GM12865 (cell line): ENCODE measurements at regions not wholly inside any gene's neighbourhood (a gene's known extent, or its start where the extent isn't known, plus 50 kb on each side); places are given as distances from the start of the nearest gene placed in this dataset.

Experiments
- DNase-seq: peaks from one replicate; pipeline ENCODE4 v3.0.0; 2010; ENCODE audit warnings: low read depth
- H3K4me3 ChIP-seq: 2 replicates; pipeline ENCODE4 v1.5.1; 2011; ENCODE audit warnings: mild to moderate bottlenecking, low read depth, low read length, control low read depth
- TF ChIP-seq, protein P1 (sequence below): IDR thresholded peaks from 2 replicates; pipeline ENCODE4 v1.5.1; 2011; ENCODE audit warnings: low read length, control low read depth, low read depth, inconsistent platforms; ENCODE audit not compliant: insufficient read depth; ENCODE audit errors: missing control alignments

DNA sequence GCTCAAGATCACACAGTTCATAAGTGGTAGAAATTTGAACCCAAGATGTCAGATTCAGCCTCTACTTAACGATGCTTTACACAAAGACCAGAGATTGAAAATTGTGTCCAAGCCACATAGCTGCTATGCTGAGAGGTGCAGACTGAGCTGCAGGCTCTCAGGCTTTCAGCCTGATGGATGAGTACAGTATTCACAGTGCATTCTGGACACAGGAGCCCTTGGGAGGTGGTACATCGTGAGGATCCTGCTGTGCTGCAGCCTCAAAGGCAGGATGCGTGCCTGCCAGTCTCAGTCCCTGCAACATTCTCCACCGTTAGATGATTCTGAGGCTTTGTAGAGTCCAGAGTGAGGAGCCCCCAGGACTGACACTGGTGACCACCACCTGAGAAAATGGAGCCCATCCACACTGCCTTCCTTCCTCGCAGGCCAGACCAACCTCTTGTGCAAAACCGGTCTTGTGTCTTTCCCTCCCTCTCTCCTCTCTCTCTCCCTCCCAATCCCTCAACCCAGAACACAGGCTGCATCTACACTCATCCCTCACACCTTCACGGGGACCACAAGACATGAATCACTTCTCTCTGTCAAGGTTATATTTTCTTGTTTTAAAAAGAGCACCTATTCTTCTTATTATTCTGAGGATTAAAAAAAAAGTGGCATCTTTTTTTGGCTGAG, 203.4 kb upstream of the ZNF507 start:
- H3K4me3 ChIP-seq: no peak overlapping the region
- no peak for DNase-seq
- TF ChIP-seq, protein P1, sequence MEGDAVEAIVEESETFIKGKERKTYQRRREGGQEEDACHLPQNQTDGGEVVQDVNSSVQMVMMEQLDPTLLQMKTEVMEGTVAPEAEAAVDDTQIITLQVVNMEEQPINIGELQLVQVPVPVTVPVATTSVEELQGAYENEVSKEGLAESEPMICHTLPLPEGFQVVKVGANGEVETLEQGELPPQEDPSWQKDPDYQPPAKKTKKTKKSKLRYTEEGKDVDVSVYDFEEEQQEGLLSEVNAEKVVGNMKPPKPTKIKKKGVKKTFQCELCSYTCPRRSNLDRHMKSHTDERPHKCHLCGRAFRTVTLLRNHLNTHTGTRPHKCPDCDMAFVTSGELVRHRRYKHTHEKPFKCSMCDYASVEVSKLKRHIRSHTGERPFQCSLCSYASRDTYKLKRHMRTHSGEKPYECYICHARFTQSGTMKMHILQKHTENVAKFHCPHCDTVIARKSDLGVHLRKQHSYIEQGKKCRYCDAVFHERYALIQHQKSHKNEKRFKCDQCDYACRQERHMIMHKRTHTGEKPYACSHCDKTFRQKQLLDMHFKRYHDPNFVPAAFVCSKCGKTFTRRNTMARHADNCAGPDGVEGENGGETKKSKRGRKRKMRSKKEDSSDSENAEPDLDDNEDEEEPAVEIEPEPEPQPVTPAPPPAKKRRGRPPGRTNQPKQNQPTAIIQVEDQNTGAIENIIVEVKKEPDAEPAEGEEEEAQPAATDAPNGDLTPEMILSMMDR: no peak

DNA sequence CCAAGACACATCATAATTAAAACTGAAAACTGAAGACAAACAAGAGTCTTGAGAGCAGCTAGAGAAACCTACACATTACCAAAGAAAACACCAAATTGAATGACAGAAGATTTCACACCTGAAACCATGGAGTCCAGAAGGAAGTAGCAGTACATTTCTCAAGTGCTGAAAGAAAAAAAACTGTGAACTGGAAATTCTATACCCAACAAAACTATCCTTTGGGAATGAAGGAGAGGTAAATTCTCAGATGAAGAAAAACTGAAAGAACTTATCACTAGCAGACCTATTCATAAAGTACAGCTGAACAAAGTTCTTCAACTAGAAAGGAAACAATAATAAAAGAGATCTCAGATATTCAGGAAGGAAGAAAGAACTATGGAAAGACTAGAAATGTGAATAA, 198.7 kb upstream of the ZNF507 start:
- TF ChIP-seq, protein P1: no peak
- H3K4me3 ChIP-seq: no peak overlapping the region
- no peak for DNase-seq

DNA sequence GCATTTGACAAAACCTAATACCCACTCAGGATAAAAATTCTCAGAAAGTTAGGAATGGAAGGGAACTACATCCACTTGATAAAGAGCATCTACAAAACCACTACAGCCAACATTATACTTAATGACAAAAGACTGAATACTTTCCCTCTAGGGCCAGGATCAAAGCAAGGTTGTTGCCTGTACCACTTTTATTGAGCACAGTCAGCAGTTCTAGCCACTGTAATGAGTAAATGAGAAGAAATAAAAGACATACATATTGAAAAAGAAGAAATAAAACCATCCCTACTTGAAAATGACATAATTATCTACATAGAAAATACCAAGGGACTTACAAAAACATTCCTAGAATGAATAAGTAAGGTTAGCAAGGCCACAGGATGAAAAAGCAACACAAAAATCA, 194.8 kb upstream of the ZNF507 start:
- TF ChIP-seq, protein P1: no peak
- no peak for DNase-seq
- no peak overlapping the region for H3K4me3 ChIP-seq

DNA sequence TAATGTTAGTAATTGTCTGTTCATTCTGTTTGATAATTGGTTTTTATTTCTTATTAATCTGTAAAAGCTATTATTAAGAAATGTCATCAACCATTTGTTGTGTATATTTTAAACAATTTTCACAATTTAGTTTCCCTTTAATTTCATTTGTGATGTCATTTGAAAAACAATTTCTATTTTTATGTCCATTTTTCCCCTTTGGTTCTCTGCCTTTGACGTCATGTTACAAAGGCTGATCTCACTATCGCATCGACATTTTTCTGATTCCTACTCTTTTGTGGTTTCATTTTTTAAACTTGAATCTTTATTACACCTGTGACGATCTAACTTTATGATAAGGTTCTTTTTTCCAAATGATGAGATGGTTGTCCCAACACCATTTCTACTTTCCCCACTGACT, 191.0 kb upstream of the ZNF507 start:
- DNase-seq: no peak
- H3K4me3 ChIP-seq: no peak overlapping the region
- TF ChIP-seq, protein P1: no peak

DNA sequence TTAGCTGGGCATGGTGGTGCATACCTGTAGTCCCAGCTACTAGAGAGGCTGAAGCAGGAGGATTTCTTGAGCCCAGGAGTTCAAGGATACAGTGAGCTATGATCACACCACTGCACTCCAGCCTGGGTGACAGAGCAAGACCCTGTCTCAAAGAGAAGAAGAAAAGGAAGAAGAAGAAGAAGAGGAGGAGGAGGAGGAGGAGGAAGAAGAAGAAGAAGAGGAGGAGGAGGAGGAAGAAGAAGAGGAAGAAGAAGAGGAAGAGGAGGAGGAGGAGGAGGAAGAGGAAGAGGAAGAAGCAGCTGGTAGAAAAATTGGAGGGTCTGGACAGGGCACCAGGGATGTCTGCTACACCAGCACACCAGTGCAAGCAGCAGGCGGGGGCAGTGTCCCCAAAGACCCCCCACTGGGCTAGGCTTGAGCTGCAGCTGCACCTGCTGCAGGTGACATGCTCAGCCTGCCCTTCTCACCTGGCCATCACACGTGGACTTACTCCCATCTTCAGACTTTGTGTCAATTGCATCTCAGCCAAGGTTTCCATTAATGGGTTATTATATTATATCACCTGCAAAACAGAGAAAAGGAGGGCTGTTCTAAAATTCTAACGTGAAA, 180.9 kb upstream of the ZNF507 start:
- TF ChIP-seq, protein P1: no peak
- no peak for DNase-seq
- no peak overlapping the region for H3K4me3 ChIP-seq

DNA sequence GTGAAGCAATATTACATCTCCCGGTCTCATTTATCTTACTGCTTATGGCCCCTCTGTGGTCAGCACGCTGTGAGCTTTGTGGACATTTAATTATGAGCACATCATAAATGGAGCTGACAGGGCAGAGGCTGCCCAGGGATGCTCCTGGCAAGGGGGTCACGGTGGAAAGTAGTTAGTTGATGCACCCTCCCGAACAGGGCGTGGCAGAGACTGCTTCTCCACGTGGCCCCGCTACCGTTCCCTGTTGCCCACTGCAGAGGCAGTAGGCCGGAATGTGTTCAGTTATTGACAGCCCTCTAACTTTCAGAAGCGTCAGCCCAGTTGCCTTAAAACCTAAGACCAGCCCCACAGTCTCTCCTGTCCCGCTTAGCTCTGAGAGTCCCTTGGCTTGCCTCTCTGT, 180.3 kb upstream of the ZNF507 start:
- no peak overlapping the region for H3K4me3 ChIP-seq
- TF ChIP-seq, protein P1: no peak
- no peak for DNase-seq

DNA sequence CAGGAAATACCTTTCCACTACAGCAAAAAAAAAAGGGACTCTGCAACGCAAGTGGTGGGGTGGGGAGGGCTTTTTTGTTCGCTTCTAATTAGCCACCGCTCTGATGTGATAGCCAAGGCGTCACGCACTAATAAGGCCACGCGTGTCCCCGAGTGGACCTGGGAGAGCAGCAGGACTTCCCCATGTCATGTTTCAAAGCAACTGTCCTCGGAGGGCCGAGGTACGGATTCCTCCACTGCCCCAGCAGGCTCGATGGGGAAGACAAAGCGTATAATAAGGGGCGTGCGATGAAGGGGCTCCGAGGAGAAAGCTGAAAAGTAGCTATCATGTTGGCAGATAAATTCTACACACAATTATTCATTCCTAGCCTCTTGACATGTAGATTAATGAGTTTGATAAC, 179.7 kb upstream of the ZNF507 start:
- no peak overlapping the region for H3K4me3 ChIP-seq
- DNase-seq: no peak
- TF ChIP-seq, protein P1: no peak
